ENCODE measurements at regions not wholly inside any gene's neighbourhood (a gene's known extent, or its start where the extent isn't known, plus 50 kb on each side); places are given as distances from the start of the nearest gene placed in this dataset.

DNA sequence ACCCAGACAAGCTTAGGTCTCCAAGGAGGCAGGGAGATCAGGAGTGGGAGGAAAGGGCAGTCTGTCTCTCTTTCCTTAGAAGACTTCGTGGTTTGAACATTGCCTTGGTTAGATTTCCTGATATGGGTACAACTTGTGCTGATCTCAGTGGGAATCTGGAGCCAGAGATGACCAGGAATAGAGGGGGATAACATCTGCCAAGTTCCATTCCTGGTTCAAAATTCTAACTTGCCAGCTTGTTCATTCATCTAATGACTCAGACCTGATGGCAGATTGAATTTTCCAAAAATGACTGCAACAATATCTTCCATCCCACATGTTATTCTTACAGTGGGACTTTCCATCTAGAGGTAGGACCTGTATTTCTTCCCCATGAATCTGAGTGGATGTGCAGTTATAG, 394.3 kb upstream of the PODXL start:
- DNase-seq (no peak), ATAC-seq (ENCODE audit: low read depth) (no peak)
- peaks cover 0 to 2% (median 0%) of the 10 kb centered on the region in 4 experiments for H3K27me3 ChIP-seq (replicated peaks in 1 of 4; ENCODE audit: control extremely low read depth in 1 of 4, control insufficient read depth in 3 of 4, insufficient read depth in 4 of 4, low read length in 3 of 4)
- H3K9me3 ChIP-seq (ENCODE audit: control extremely low read depth in 1 of 3, control insufficient read depth in 2 of 3, insufficient read depth in 1 of 3, low read length in 2 of 3) = peaks cover 0 to 11% (median 0%) of the 10 kb centered on the region in 3 donors
- 71% methylated on average over 1 of the region's 1 CpG for WGBS (ENCODE audit: insufficient coverage)
- POLR2A ChIA-PET = no interaction called here
- CTCF ChIA-PET = no interaction called here
- no peak overlapping the region for H3K4me2 ChIP-seq (replicated peaks; ENCODE audit: low read depth, low read length, poor library complexity, severe bottlenecking)
- H3K36me3 ChIP-seq (replicated peaks in 1 of 2; ENCODE audit: control extremely low read depth in 1 of 2, control insufficient read depth in 1 of 2, extremely low read depth in 1 of 2, insufficient read depth in 2 of 2, low read length in 1 of 2) = no peaks in the 10 kb centered on the region
- Mint-ChIP-seq H3K27me3 (peaks cover 10% of the 10 kb centered on the region), H3K4me1 (no peaks in the 10 kb centered on the region), H3K27ac (no peak overlapping the region), H3K4me3 (no peak overlapping the region), H3K9me3 (ENCODE audit: insufficient read depth) (no peaks in the 10 kb centered on the region)
- H3K9ac ChIP-seq (ENCODE audit: low read length) = no peak overlapping the region
- H2AFZ ChIP-seq (ENCODE audit: insufficient read depth, low read depth, low read length, poor library complexity, severe bottlenecking) = no peak overlapping the region
- no peak overlapping the region for H3K4me3 ChIP-seq (ENCODE audit: control extremely low read depth in 1 of 5, extremely low read depth in 1 of 5, insufficient read depth in 1 of 5, low read depth in 2 of 5, low read length in 4 of 5)
- no peaks in the 10 kb centered on the region for H4K20me1 ChIP-seq (ENCODE audit: control insufficient read depth, insufficient read depth, low read length, poor library complexity, severe bottlenecking)
- H3K4me1 ChIP-seq (ENCODE audit: control insufficient read depth in 2 of 2, insufficient read depth in 2 of 2, low read length in 2 of 2) = no peaks in the 10 kb centered on the region
- H3K79me2 ChIP-seq (ENCODE audit: control insufficient read depth, insufficient read depth, low read length) = no peaks in the 10 kb centered on the region
- H3K27ac ChIP-seq (ENCODE audit: low read length in 2 of 2) = no peak overlapping the region
- intact Hi-C loops (cut with micrococcal nuclease) = no loop called here
- TF ChIP-seq, protein P1, sequence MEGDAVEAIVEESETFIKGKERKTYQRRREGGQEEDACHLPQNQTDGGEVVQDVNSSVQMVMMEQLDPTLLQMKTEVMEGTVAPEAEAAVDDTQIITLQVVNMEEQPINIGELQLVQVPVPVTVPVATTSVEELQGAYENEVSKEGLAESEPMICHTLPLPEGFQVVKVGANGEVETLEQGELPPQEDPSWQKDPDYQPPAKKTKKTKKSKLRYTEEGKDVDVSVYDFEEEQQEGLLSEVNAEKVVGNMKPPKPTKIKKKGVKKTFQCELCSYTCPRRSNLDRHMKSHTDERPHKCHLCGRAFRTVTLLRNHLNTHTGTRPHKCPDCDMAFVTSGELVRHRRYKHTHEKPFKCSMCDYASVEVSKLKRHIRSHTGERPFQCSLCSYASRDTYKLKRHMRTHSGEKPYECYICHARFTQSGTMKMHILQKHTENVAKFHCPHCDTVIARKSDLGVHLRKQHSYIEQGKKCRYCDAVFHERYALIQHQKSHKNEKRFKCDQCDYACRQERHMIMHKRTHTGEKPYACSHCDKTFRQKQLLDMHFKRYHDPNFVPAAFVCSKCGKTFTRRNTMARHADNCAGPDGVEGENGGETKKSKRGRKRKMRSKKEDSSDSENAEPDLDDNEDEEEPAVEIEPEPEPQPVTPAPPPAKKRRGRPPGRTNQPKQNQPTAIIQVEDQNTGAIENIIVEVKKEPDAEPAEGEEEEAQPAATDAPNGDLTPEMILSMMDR (IDR thresholded peaks at IDR 0.05) = no peak
- TF ChIP-seq EZH2 (IDR thresholded peaks at IDR 0.05; ENCODE audit: borderline replicate concordance, insufficient read depth, low read depth, low read length, poor library complexity, severe bottlenecking) = no peak

DNA sequence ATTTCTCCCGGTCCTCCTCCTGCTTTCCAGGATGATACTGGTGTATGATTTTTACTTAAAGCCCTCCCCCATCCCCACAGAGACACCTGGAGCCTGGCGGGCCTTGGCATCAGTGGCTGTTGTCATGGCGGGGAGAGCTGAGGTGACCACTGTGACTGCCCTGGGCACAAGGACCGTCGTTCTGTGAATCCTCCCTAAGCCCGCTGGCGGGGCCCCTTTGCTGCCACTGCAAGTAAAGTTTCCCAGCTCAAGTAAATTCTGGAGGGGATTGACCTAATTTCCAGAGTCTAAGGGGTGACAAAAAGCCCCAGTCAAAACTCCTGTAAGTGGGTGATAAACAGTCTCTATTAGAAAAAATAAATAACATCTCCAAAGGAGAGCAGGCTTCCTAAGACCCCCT, 393.2 kb upstream of the PODXL start:
- no peak for DNase-seq
- H3K9me3 Mint-ChIP-seq (ENCODE audit: insufficient read depth) = no peaks in the 10 kb centered on the region
- Histone ChIP-seq H3K36me3 (replicated peaks in 1 of 2; ENCODE audit: control extremely low read depth in 1 of 2, control insufficient read depth in 1 of 2, extremely low read depth in 1 of 2, insufficient read depth in 2 of 2, low read length in 1 of 2) (no peaks in the 10 kb centered on the region), H3K79me2 (ENCODE audit: control insufficient read depth, insufficient read depth, low read length) (no peaks in the 10 kb centered on the region), H3K4me2 (replicated peaks; ENCODE audit: low read depth, low read length, poor library complexity, severe bottlenecking) (no peak overlapping the region), H3K27me3 (replicated peaks in 1 of 4; ENCODE audit: control extremely low read depth in 1 of 4, control insufficient read depth in 3 of 4, insufficient read depth in 4 of 4, low read length in 3 of 4) (peaks cover 0 to 13% (median 3%) of the 10 kb centered on the region in 4 experiments), H3K4me1 (ENCODE audit: control insufficient read depth in 2 of 2, insufficient read depth in 2 of 2, low read length in 2 of 2) (no peaks in the 10 kb centered on the region), H3K9me3 (ENCODE audit: control extremely low read depth in 1 of 3, control insufficient read depth in 2 of 3, insufficient read depth in 1 of 3, low read length in 2 of 3) (peaks cover 0 to 11% (median 0%) of the 10 kb centered on the region in 3 donors), H3K27ac (ENCODE audit: low read length in 2 of 2) (no peak overlapping the region), H4K20me1 (ENCODE audit: control insufficient read depth, insufficient read depth, low read length, poor library complexity, severe bottlenecking) (no peaks in the 10 kb centered on the region), H2AFZ (ENCODE audit: insufficient read depth, low read depth, low read length, poor library complexity, severe bottlenecking) (no peak overlapping the region), H3K9ac (ENCODE audit: low read length) (no peak overlapping the region), H3K4me3 (ENCODE audit: control extremely low read depth in 1 of 5, extremely low read depth in 1 of 5, insufficient read depth in 1 of 5, low read depth in 2 of 5, low read length in 4 of 5) (no peak overlapping the region)
- H3K4me3 Mint-ChIP-seq = no peak overlapping the region
- 85% methylated on average over 6 of the region's 7 CpGs for WGBS (ENCODE audit: insufficient coverage)
- TF ChIP-seq, protein P1 (IDR thresholded peaks at IDR 0.05) = no peak
- no peak for TF ChIP-seq EZH2 (IDR thresholded peaks at IDR 0.05; ENCODE audit: borderline replicate concordance, insufficient read depth, low read depth, low read length, poor library complexity, severe bottlenecking)
- POLR2A ChIA-PET = no interaction called here
- H3K27ac Mint-ChIP-seq = no peak overlapping the region
- peaks cover 10% of the 10 kb centered on the region for H3K27me3 Mint-ChIP-seq
- CTCF ChIA-PET = no interaction called here
- H3K4me1 Mint-ChIP-seq = no peaks in the 10 kb centered on the region
- no peak for ATAC-seq (ENCODE audit: low read depth)
- intact Hi-C loops (cut with micrococcal nuclease) = no loop called here
